Stimulated activated CD8-positive, alpha-beta memory T cell treated with anti-CD3 and anti-CD28 coated beads, Interleukin-4, amount 100 ng/mL, for 24 hours (primary cell): ENCODE measurements at regions not wholly inside any gene's neighbourhood (a gene's known extent, or its start where the extent isn't known, plus 50 kb on each side); places are given as distances from the start of the nearest gene placed in this dataset.
"Not testable (repeated sequence)": the region's sequence is repeated elsewhere in the genome, so short reads cannot be mapped to it uniquely, and the experiment has no call there.

ENCODE experiments used
- DNase-seq: peaks from one replicate; pipeline ENCODE4 v3.0.0-alpha.2; 2020; ENCODE audit warnings: low read depth

GRCh38 chr4:179584101-179584500 is 2141.9 kb upstream of the AGA start:
- DNase-seq = no peak

DNA sequence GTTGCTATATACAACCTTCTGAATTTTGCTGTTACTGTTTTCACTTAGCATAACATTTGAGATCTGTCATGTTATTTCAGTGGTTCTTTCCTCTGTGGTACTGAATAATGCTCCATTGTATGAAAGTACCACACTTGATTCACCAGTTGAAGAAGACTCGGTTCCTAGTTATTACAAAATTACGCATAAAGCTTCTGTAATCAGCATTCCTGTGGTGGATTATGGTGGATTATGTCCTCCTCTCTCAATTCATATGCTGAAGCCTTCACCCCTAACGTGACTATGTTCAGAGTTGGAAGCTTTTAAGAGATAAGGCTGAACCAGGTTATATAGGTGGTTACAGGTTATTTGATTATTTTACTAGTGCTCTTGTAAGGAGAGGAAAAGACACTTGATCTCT is 2143.5 kb upstream of the AGA start:
- DNase-seq = no peak

GRCh38 chr4:179586460-179586859 is 2144.2 kb upstream of the AGA start:
- DNase-seq = no peak

DNA sequence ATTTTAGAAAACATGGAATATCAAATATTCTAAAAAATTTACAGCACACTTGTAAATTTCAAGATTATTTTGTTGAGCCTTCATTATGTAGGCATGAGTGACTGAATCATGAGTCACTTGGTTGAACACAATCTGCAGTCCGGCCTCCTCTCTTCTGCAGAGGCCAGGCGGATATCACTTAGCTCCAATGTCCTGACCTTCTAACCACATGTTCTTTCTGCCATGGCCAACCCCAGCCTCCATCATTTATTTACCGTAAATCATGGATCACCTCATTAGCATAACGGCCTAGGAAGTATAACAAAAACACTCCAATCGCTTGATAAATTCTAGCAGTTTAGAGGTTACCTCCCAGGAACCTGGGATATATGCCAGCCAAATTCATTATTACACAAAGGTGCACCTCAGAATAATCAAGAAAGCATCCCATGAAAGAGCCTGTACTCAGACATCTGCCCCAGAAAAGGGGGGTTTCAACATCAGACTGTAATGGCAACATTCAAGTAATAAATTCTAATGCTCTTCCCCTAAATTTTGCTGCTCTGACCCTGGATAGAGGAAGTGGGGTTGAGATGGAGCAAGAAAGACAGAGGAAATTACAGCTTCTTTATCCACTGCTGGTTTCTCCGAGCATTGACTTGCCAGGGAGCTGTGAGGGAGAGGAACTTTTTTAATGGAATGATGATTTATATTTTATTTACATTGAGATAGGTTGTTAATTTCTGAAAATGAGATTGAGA is 2153.6 kb upstream of the AGA start:
- no peak for DNase-seq

DNA sequence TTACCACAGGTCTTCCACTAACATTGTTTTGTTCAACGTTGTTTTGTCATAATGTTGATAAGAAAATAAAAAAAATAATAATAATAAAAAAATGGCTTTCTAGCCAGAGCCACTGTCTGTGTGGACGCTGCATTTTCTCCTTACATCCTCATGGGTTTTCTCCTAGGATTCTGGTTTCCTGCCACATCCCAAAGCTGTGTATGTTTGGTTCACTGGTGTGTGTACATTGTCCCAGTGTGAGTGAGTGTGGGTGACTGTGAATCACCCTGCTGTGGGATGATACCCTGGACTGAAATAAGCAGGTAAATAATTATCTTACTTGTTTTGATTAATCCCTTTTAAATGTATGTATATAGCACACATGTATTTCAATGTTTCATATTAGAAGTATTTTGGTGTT is 2154.4 kb upstream of the AGA start:
- no peak for DNase-seq

- DNase-seq = no peak
Measured at GRCh38 chr4:179597301-179597700, 2155.1 kb upstream of the AGA start.

GRCh38 chr4:179601671-179602070 is 2159.4 kb upstream of the AGA start:
- no peak for DNase-seq

- DNase-seq = no peak
Measured at GRCh38 chr4:179605196-179605595, 2163.0 kb upstream of the AGA start.

- no peak for DNase-seq
Measured at GRCh38 chr4:179607003-179607402, 2164.8 kb upstream of the AGA start.

- no peak for DNase-seq
Measured at GRCh38 chr4:179615704-179616103, 2173.5 kb upstream of the AGA start.

DNA sequence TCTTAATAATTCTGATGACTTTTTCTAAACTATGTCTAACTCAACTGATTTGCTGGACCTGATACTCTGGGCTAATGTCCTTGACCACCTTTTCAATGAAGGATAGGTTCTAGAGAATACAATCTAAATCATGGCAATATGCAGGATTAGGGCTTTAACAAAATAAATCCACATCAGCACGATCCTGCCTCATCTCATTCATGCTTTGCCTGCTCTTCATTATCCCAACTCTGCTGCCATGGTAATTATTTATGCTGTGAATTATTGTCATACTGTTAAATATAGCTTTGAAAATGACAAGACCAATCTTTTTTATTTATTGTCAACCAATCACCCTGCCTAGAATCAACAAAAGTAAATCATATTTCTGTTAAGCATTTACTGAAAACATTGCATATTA is 2176.7 kb upstream of the AGA start:
- DNase-seq = no peak

DNA sequence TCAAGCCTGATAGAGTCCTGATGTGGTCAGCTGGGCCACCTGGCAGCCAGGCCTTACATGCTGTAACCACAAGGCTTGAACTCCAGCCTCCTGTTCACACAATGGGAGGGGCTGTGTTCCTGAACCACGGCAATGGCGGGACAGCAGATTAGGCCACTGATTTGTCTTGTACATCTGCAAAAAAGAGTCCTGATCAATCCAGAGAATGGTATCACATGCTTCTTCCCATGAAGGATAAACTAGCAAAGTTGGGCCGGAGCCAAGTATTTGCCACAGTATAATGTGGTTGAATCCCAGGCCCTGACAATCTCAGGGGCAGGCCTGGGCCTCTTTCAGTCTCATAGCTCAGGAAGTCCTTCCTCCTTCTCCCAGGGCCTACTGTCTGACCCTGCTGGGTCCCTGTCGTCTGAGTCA is 2182.5 kb upstream of the AGA start:
- no peak for DNase-seq

DNA sequence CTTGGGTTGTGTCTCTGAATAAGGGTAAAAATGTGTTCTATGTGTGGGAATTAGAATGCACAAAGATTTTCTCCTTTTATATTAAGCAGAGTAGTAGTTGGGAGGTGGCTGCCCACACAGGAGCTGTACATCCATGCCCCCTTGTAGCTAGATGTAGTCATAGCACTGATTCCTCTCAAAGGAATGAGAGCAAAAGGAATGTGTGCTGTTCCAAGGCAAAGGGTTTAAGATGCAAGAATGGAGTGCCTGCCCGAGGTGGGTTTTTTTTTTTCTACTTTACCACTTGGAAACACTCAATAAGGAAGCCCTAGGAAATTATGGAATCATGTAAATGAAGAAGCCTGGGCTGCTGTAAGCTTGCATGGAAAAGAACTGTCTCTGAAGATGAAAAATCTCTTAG is 2183.2 kb upstream of the AGA start:
- DNase-seq = no peak

DNA sequence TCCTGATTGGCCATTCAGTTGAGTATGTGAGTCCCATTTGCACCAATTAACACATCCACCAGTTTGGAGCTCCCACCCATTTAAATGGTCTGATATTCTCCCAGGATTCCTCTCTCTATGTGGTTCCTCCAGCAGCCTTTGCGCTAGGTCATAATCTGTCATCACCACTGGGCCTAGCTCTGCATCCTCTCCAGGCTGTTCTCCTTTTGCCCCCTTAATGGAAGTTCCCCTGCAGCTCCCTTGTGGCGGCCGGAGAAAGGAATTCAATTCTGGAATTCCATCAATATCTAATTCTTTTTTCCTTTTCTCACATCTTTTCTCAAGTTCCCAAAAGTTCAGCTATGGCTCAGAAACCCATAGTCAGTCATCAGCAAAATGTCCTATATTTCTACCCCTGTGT is 2184.4 kb upstream of the AGA start:
- DNase-seq = no peak

DNA sequence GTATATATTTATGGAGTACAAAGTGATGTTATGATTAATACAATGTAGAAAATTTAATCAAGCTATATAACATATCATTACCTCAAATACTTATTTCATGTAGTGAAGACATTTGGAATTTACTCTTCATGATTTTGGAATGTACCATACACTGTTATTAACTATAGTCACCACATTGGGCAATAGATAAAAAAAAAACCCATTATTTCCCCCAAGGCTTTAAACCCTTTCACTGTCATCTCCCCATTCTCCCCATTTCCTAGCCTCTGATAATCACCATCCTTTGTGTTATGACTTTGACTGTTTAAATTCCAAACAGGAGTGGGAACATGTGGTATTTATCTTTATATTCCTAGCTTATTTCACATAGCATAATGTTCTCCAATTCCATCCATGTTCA is 2189.1 kb upstream of the AGA start:
- no peak for DNase-seq

- DNase-seq = no peak
Measured at GRCh38 chr4:179634862-179635261, 2192.6 kb upstream of the AGA start.

DNA sequence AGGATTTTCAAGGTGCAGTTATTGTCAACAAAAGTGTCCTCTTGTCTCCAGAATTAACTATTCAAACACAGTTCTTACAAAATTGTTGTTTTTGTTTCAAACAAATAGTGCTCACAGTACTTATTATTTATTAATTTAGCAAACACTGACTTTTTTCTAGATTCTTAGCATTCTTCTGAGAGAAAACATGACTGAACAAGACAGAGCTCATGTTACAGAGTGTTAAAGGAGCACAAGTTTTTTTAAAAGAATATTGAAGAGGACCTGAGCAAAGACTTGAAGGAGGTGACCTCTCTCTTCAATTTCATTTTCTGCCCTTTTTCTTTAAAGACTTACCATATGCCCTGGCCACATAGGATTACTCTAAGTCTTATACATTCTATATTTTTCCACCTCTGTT is 2220.3 kb upstream of the AGA start:
- DNase-seq = no peak

DNA sequence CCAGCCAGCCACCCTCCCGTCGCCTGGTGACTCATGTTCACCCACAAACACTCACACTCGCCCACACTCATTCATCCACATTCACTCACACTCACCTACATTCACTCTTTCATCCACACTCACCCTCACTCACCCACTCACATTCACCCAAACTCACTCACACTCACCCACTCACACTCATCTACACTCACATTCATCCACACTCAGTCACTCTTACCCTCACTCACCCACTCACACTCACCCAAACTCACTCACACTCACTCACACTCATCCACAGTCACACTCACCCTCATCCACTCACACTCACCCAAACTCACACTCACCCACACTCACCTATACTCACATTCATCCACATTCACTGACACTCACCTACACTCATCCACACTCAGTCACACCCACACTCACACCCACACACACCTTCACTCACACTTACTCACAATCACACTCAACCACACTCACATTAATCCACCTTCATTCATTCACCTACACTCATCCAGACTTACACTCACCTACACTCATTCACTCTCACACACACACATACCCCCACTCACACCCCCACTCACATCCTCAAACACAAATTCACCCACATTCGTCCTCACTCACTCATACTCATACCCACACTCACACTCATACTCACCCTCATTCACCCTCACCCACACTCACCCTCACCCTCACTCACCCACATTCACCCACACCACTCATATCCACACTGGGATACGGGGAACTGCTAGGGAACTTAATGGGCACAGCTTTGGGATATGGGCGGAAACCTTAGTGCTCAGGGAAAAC is 2221.6 kb upstream of the AGA start:
- DNase-seq = no peak

DNA sequence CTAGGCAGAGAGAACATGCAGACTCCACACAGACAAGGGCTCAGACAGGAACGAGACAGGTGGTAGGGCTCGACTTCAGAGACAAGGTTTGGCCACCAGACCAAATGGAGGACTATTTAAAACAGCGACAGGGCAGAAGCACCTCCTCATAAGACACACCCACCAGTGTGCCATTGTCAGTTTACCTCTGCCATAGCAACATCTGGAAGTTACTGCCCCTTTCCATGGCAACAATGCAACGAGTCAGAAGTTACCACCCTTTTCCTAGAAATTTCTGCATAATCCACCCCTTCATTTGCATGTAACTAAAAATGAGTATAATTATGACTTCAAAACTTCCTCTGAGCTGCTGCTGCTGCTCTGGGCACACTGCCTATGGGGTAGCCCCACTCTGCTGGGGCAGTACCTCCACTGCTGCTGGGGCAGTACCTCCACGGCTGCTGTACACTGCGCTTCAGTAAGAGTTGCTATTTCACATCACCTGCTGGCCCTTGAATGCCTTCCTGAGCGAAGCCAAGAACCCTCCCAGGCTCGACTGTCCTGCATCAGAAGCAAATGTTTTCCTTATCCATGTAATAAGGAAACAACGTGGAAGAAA is 2222.3 kb upstream of the AGA start:
- no peak for DNase-seq

GRCh38 chr4:179666226-179666625 is 2224.0 kb upstream of the AGA start:
- DNase-seq = no peak

DNA sequence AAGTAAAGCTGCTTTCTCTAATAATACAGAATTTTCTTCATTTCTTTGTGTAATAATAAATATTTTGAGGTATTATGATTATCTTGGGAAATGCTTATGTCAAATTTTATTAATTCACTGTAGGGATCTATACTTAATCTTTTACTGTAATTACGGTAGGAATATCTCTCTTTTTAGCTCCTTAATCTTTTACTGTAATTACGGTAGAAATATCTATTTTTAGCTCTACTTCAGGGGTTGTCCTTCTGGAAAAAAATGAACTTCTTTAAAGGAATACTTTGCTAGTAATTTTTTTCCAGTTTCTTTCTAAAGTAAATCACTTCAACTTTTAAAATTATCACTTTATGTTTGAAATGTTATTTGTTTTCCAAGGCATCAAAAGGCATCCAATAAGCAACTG is 2229.4 kb upstream of the AGA start:
- no peak for DNase-seq

GRCh38 chr4:179678093-179678814 is 2236.0 kb upstream of the AGA start:
- no peak for DNase-seq

DNA sequence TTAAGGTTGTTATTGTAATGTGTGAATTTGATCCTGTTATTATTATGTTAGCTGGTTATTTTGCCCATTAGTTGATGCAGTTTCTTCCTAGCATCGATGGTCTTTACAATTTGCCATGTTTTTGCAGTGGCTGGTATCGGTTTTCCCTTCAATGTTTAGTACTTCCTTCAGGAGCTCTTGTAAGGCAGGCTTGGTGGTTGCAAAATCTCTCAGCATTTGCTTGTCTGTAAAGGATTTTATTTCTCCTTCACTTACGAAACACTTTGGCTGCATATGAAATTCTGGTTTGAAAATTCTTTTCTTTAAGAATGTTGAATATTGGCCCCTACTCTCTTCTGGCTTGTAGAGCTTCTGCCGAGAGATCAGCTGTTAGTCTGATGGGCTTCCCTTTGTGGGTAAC is 2241.4 kb upstream of the AGA start:
- DNase-seq = not testable (repeated sequence)
